NCI-H1694 treated with DMSO at 0.1 percent for 48 hours (cell line): ENCODE measurements at regions not wholly inside any gene's neighbourhood (a gene's known extent, or its start where the extent isn't known, plus 50 kb on each side); places are given as distances from the start of the nearest gene placed in this dataset.
A peak's percentile ranks its signal among the peaks of the same experiment; 100 is the strongest.
"Not testable (repeated sequence)": the region's sequence is repeated elsewhere in the genome, so short reads cannot be mapped to it uniquely, and the experiment has no call there.

Experiments
- DNase-seq: peaks from one replicate; lab custom pipeline; 2025; lab: John Stamatoyannopoulos, UW

DNA sequence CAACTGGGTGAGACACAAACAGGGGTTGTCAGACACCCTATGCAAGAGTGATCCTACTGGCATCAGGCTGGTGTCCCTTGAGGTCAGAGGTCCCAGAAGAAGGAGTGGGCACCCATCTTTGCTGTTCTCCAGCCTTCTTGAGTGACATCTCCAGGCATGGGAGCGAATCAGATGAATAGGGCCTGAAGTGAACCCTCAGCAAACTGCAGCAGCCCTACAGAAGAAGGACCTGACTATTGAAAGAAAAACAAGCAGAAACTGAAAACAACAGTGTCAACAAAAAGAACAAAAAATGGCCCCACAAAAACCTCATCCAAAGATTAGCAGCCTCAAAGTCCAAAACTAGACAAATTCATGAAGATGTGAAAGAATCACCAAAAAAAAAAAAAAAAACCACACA is 1229.7 kb upstream of the CRIM1 start:
- no peak for DNase-seq

DNA sequence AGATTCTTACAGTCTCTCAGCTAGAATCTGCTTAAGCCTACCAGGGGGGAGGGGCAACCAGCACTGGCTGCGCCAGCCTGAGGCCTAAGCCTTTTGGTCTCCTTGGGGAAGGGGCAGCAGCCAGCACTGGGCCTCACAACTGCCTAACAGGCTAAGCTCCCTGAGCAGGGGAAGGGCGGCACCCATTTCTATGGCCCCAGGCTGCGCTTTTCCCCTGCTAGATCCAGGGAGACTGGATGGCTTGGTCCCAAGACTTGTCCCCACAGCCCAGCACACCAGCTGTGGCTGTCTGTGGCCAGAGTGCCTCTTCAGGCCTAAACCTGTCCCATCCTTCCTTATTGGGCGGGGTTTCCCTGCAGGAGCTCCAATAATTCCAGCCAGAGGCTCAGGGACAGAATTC is 1230.3 kb upstream of the CRIM1 start:
- no peak for DNase-seq

DNA sequence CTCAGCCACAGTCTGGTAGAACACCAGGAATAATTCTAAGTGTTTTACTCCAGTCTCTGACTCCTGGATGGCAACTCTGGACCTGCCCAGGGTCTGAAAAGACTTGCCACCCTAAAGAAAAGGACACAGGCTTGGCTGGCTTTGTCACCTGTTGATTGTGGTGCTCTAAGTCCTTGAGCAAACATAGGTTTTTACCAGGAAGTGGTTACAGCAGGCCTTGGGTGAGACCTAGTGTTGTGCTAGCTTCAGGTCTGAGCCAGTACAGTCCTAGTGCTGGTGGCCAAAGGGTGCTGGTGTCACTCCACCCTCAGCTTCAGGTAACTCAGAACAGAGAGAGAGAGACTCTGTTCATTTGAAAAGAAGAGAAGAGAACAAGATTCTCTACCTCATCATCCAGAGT is 1239.4 kb upstream of the CRIM1 start:
- DNase-seq: no peak

DNA sequence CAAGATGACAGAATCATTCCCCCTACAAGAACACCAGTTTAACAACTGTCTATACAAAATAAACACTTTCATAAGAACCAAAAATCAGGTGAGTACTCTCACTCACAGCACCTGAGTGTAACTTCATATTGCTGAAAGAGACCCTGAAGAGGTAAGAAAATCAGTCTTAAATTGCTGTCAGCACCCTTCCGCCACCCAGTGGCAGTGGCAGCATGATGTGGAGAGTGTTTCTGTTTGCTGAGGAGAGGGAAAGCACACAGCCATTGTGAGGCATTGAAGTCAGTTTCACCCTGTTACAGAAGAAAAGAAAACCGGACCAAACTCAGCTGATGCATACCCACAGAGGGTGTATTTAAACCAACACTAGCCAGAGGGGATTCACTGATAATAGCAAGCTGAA is 1240.8 kb upstream of the CRIM1 start:
- no peak for DNase-seq

DNA sequence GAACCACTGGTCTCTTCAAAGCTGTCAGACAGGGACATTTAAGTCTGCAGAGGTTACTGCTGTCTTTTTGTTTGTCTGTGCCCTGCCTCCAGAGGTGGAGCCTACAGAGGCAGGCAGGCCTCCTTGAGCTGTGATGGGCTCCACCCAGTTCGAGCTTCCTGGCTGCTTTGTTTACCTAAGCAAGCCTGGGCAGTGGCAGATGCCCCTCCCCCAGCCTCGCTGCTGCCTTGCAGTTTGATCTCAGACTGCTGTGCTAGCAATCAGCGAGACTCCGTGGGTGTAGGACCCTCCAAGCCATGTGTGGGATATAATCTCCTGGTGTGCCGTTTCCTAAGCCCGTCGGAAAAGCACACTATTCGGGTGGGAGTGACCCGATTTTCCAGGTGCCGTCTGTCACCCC is 1243.2 kb upstream of the CRIM1 start:
- not testable (repeated sequence) for DNase-seq

DNA sequence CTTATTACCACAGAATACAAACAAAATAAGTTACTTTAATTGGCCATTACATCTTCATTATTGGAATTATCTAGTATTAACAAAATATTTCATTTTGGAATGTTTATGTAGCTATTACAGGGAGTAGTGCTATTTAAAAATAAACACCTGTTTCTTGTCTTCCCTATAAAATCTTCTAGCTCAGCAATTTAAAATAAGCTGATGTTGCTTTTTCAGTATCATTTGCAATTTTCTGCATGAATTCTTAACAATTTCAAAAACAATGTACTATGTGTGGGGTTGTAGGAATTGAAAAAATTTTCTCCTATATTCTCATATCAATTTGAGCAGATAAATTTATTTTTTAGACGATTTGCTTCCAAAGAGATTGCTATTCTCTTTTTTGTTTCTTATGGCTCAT is 1251.3 kb upstream of the CRIM1 start:
- no peak for DNase-seq

DNA sequence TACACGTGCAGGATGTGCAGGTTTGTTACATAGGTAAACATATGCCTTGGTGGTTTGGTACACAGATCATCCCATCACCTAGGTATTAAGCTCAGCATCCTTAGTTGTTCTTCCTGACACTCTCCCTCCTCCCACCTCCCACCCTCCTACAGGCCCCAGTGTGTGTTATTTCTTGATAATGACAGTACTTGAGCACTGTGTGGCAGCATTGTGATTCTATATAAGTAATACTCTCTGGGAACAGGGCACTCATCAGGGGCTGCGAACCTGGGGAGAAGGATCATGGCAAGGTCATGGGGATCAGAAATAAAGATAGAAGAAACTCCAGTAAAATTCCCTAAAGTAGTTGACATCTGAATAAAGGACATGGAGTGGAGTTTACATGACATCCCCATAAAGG is 1256.2 kb upstream of the CRIM1 start:
- DNase-seq: no peak

DNA sequence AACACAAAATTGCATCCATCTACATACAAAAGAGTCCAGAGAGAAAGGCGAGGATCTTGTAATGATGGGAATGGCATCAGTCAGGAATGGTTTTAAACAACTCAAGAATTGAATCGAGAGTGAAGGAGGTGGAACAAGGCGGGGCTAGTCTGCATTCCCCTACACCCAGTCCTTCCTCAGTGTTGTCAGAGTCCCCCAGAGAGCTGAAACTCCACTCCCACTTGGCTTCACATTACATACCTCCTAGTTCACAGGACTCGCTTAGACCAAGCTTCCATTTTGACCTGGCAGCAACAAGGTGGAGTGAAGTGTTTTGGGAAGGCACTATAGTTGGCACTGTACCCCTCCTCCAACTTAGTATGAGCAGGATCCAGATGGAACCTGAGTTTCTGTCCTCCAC is 1273.5 kb upstream of the CRIM1 start:
- DNase-seq: no peak

DNA sequence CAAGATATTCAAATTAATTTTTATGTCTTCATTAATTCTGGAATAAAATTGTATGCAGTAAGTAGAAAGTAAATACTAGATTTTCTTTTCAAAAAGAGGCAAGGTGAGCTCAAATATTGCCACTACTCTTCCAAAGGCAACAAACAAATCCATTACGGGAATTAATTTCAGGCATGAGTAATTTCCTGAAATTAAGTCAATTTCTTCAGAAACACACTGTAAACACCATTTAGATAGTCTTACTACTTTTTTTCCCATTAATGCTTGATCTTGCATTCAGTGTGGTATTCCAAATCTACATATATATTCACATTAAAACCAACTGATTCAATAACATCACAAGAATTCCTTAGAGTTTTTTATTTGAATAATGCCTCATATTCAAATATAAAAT is 1274.0 kb upstream of the CRIM1 start:
- no peak for DNase-seq

DNA sequence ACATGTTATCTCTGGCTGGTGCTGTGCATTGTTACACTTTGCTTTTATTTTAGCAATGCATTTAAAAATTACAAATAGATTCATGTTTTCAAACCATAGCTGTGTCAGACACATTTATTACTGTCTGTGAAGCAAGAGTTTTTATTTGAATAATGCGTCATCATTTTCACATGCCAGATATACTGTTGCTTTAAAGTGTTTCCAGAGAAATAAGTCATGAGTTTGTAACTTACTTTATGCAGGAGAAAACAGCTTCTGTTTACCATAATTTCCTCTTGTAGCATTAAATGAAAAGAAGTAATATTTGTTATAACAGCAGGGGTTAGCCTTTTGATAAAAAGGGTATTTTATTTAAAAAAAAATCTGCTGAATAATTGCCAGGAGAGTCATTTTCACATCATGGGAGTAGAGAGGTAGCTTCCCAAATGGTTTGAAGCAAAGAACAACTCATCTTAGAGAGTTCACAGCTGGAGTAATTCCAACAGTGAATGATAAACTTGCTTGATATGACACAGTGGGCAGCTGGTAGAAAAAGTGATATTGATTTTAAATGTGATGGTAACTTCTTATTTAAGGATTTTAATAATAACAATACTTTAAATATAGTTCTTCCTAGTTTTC is 1274.5 kb upstream of the CRIM1 start:
- DNase-seq: no peak

DNA sequence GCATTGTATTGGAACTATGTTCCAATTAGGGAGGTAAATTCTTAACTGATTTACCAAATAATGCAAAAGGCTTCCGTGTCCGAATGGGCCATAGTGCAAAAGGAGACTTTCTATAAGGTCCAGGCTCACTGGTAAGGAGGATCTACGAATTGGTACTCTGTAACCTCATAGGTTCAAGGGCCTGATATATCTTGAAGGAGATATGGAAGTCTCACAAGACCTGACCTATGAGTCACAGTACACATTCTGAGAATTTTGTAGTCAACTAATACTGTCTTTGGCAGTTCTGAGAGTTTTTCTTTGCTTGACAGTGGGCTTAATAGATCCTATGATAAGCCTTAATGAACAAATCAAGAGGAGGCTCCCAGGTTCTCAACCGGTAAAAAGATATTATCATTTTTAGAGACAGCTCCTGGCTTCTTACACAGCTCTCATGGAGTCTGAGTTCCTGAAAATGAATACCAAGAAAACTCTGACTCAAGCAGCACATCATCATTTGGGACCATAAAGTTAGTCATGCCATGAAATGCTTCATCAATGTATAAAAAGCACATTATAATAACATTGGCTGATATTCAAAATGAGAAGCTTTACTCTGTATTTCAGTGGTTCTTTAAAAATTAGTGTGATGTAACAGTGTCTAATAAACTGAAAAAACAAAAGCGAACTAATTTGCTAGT is 1275.2 kb upstream of the CRIM1 start:
- no peak for DNase-seq

DNA sequence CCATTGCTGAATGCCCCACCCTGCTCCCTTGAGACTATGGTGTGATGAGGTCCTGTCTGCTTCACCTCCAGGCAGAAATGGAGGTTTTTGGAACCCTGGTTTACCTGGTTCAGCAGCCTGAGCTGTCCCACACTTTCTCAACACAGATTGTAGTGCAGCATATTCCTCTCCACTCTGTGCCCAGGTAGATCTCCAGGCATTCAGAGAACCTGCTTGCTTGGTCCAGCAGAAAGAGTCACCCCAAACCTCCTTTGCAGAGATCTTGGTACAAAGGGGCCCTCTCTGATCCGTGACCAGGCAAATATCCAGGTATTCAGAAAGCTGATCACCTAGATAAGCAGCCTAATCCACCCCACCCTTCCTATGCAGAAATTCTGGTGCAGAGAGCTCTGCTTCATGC is 1288.2 kb upstream of the CRIM1 start:
- no peak for DNase-seq

DNA sequence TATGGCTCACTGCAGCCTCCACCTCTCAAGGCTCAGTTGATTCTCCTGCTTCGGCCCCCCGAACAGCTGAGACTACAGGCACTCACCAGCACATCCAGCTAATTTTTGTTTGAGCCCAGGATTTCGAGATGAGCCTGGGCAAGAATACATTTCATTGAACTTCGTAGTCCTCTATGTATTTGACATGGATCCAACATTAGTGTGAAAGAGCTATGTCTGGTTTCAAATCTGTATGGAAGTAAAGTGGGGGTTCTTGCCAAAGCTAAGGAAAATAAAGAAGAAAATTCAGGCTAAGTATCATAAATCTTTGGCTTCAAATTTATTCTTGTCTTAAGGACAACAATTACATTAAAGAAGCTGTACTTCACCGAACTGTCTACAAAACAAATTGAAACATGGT is 1291.7 kb upstream of the CRIM1 start:
- no peak for DNase-seq

DNA sequence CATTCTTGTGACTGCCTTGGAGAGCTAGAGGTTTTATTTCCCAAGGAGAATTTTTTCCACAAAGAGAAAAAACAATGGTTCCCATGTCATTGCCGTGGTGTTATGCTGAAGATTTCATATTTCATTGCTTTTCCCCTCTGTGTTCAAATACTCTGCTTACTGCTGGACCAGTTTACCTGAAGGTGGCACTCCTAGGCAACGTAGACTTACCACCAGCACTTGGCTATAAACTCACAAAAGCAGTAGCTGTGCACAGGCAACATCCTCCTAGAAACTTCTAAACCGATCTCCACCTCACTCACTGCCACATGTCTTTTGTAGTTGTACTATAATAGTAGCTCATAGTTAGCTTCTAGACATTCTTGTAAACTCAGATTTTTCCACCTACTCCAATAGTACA is 1319.7 kb upstream of the CRIM1 start:
- no peak for DNase-seq

DNA sequence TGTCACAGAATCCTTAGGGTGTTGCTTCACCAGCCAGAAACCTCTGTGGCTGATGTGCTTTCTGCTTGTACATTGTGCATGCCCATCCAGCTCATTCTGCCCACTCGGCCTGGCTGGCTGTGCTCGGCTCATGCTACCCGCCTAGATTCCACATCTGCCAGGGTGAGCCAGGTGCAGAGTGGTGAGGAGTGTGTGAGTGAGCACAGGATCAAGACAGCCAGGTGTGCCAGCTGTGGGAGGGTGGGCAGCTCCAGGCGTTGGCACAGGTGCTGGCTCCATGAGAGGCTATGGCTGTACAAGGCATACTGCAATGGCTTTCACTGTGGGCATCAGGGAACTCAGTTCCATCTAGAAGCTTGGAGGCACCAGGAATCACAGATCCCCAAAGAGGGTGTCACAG is 1321.8 kb upstream of the CRIM1 start:
- DNase-seq: no peak

DNA sequence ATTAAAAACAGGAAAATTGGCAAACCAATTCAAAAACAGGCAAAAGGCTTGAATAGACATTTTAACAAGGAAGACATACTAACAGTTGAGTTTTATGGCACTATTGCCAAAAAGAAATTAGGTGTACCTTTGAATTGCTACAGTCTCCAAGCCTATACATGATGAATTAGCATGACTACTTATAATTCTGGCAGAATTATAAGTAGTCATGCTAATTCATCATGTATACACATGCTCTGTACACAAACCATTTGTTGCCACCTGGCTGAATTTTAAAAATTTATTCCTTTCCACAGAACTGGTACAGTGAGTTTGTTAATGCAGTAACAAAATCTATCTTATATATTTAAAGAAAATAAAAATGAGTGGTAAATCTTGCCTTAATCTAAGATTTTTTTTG is 1332.0 kb upstream of the CRIM1 start:
- no peak for DNase-seq

DNA sequence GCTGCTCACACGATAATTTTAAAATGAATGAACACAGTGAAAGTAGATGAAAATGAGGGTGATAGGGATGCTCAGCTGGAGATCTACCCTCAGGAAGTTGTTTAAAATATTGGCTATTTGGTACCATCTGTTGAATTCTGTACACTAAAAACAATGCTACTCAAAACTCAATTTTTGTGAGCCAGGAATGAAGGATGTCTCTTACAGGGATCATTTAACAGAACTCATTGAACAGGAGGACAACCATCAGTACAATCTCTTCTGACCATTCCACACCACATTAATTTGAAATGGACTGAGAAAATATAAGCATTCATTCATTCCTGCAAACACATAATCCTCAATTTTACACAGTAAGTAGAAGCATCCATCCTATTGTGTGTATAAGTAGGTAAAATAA is 1355.1 kb upstream of the CRIM1 start:
- DNase-seq: no peak

DNA sequence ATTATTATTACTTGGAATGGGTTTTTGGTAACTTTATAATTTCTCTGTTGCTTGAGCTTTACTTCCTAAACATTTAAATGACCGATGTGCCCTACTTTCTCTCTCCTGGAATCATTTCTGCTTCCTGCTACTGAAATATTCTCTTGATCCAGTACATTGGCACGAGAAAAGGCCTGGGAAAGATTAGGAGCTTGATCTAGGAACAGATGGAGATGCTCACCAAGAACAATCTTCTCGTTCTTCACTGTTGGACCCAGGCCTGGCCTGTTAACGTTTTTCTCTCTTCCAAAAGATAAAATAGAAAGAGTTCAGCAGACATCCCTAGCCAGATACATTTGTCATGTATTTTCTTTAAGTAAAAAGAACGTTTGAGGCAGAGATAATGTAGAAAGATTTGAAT is 1356.8 kb upstream of the CRIM1 start:
- DNase-seq: no peak

DNA sequence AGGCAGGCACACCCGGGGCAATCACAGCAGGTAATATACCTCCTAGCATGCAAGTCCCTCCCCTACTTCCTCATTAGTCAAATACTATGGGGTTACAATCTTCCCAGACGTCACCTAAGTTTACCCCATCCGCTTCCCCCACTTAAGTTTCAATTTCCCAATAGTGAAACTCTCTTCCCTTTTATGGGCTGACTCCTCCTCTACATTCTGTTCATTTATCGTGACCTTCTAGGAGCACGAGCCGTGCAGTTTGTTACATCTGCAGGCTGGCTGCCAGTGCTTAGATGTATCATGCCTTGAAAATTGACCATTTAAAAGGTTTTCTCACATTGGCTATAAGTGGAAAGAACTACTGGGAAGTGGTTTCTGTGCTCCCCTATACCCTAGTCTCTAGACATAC is 1357.8 kb upstream of the CRIM1 start:
- DNase-seq: no peak

DNA sequence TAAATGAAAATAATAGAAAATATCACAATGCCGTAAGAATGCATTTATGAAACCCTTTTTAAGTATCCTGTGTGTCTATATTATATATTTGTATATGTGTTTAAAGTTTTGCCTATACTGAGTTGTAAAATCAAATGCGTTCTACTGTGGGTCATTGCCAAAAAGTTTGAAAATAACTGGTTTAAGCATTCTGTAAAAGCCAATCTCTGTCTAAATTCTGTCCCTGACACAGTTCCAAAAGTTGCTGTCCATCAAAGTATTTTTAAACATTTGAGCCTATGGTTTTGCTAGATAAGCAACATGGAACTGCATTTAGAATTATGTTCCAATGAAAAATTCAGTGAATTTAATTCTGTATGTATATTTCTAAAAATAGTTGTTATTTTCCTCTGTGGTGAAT is 1360.4 kb upstream of the CRIM1 start:
- no peak for DNase-seq

DNA sequence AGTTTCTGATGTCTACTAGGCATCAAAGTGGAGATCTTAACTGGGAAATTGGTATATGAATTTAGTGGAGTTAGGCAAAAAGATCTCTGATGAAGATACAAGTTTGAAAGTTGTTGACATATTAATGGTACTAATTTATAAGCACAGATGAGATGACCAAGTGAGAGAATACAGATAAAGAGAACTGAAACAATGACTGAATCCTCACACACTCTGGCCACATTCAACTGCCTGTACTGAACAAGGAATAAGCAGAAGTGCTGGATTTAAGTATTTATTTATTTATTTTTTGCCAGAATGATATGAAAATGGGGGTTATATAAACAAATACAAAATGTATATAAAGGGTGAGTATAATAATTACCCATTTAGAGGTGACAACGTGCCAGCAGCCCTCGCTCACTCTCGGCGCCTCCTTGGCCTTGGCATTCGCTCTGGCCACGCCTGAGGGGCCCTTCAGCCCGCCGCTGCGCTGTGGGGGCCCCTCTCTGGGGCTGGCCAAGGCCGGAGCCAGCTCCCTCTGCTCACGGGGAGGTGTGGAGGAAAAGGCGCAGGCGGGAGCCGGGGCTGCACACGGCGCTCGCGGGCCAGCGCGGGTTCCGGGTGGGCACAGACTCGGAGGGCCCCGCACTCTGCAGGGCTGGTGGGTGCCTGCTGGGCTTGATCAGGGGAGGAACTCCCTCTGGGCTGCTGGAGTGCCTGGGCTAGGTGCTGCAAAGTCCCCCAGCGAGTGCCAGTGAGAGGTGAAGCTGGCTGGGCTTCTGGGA is 1363.9 kb upstream of the CRIM1 start:
- DNase-seq: no peak

DNA sequence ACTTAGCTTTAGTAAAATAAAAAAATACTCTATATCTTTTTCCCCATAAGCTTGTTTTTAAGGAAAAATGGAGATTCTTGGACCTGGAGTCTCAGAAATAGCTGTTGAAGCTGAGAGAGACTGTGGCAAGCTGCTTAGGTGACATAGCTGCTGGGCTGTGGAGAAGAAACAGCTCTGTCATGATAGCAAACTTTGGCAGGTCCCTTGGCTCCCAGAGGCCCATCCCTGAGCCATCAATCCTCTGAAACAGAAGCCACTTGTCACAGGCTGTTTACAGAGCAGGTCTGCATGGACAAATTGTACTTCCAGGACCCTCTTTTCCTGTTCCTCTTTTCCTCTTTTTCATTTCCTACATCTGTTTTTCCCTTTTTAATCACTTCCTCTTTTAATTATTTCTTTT is 1370.1 kb upstream of the CRIM1 start:
- no peak for DNase-seq

DNA sequence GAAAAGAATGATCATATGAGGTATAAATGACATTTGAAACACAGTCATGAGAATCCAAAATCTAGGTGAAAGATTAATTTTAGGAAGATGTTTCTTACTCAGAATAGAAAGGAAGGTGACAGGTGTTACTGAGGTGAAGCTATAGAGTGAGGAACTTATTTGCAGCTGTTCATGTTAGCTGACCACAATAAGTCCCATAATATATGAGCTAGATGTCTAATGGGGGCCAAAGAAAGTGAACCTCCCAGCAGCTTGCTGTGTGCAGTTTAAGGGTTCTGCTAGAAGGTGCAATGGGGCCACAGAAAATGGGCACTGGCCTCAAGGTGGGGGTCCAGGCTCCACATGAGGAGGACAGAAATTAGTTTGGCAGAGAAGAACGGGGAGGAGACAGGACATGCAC is 1374.9 kb upstream of the CRIM1 start:
- no peak for DNase-seq

DNA sequence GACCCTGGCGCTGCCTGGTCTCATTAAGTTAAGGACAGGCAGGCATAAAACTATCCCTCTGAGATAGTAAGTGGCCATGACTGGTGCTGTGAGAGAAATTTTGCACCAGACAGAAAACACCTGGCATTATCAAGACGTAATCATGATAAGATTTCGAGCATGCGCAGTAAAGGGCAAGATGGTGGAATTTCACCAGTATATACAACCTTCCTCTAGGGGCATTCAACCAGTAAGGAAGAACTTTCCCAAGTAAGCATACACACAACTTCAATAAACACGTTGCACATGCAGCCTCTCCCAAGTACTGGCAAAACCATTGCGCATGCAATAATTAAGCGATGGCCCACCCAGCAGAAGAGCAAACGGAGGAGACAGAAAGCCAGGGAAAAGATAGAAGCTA is 1376.4 kb upstream of the CRIM1 start:
- DNase-seq: peak; percentile 2
